HUES64 (cell line): ENCODE measurements at regions not wholly inside any gene's neighbourhood (a gene's known extent, or its start where the extent isn't known, plus 50 kb on each side); places are given as distances from the start of the nearest gene placed in this dataset.

Experiments
- H3K27ac ChIP-seq: 2 replicates; pipeline ENCODE4 v1.7.0; 2013; ENCODE audit warnings: low read depth, low read length, inconsistent platforms
- H3K27me3 ChIP-seq: 2 replicates; pipeline ENCODE4 v1.6.1; 2013; ENCODE audit warnings: mild to moderate bottlenecking, low read length; ENCODE audit not compliant: insufficient read depth
- H3K36me3 ChIP-seq: 2 replicates; pipeline ENCODE4 v1.6.1; 2013; ENCODE audit warnings: mild to moderate bottlenecking, low read length; ENCODE audit not compliant: insufficient read depth
- H3K4me1 ChIP-seq: 2 replicates; pipeline ENCODE4 v1.6.1; 2013; ENCODE audit warnings: mild to moderate bottlenecking, low read length, moderate library complexity; ENCODE audit not compliant: insufficient read depth
- H3K4me3 ChIP-seq: 2 replicates; pipeline ENCODE4 v1.5.1; 2013; ENCODE audit warnings: mild to moderate bottlenecking, low read length, moderate library complexity
- H3K9ac ChIP-seq: 2 replicates; pipeline ENCODE4 v1.6.1; 2013; ENCODE audit warnings: mild to moderate bottlenecking, low read depth, low read length
- H3K9me3 ChIP-seq: 2 replicates; pipeline ENCODE4 v1.6.1; 2013; ENCODE audit warnings: low read depth, low read length; ENCODE audit not compliant: insufficient read depth
- whole genome bisulfite sequencing: fragments of 150-250, 120-280 bp; methylation state at CpG from one replicate; pipeline ENCODE4 v1.1.7; 2013; ENCODE audit warnings: missing lambda C conversion rate; 5-methylcytosine and 5-hydroxymethylcytosine counted together

GRCh38 chr3:110059431-110059830 is 722.1 kb upstream of the DPPA4 start:
- H3K9ac ChIP-seq: no peak overlapping the region
- H3K4me3 ChIP-seq: no peak overlapping the region
- H3K27ac ChIP-seq: no peak overlapping the region
- no peaks in the 10 kb centered on the region for H3K27me3 ChIP-seq
- H3K4me1 ChIP-seq: no peaks in the 10 kb centered on the region
- H3K9me3 ChIP-seq: no peaks in the 10 kb centered on the region
- no CpG with 5 or more reads among the region's 1 CpG for WGBS
- no peaks in the 10 kb centered on the region for H3K36me3 ChIP-seq

- Histone ChIP-seq H3K27ac (no peak overlapping the region), H3K9me3 (no peaks in the 10 kb centered on the region), H3K36me3 (no peaks in the 10 kb centered on the region), H3K9ac (no peak overlapping the region), H3K27me3 (no peaks in the 10 kb centered on the region), H3K4me1 (no peaks in the 10 kb centered on the region), H3K4me3 (no peak overlapping the region)
These were observed 725.4 kb upstream of the DPPA4 start for GRCh38 chr3:110062716-110063115.

GRCh38 chr3:110063178-110063577 is 725.8 kb upstream of the DPPA4 start:
- Histone ChIP-seq H3K27ac (no peak overlapping the region), H3K9ac (no peak overlapping the region), H3K36me3 (no peaks in the 10 kb centered on the region), H3K4me1 (no peaks in the 10 kb centered on the region), H3K4me3 (no peak overlapping the region), H3K27me3 (no peaks in the 10 kb centered on the region), H3K9me3 (no peaks in the 10 kb centered on the region)
- no CpG with 5 or more reads among the region's 1 CpG for WGBS

GRCh38 chr3:110066206-110066605 is 728.9 kb upstream of the DPPA4 start:
- WGBS: 100% methylated on average over 1 of the region's 3 CpGs
- H3K4me1 ChIP-seq: no peaks in the 10 kb centered on the region
- H3K9ac ChIP-seq: no peak overlapping the region
- H3K27me3 ChIP-seq: no peaks in the 10 kb centered on the region
- H3K9me3 ChIP-seq: no peaks in the 10 kb centered on the region
- H3K36me3 ChIP-seq: no peaks in the 10 kb centered on the region
- no peak overlapping the region for H3K4me3 ChIP-seq
- no peak overlapping the region for H3K27ac ChIP-seq

GRCh38 chr3:110067527-110067926 is 730.2 kb upstream of the DPPA4 start:
- no peak overlapping the region for H3K9ac ChIP-seq
- H3K27me3 ChIP-seq: no peaks in the 10 kb centered on the region
- no peaks in the 10 kb centered on the region for H3K36me3 ChIP-seq
- no peak overlapping the region for H3K27ac ChIP-seq
- H3K4me1 ChIP-seq: no peaks in the 10 kb centered on the region
- H3K4me3 ChIP-seq: no peak overlapping the region
- WGBS: 100% methylated on average over 1 of the region's 1 CpG
- H3K9me3 ChIP-seq: peaks cover 11% of the 10 kb centered on the region

- Histone ChIP-seq H3K4me1 (no peaks in the 10 kb centered on the region), H3K36me3 (no peaks in the 10 kb centered on the region), H3K27me3 (no peaks in the 10 kb centered on the region), H3K4me3 (no peak overlapping the region), H3K9ac (no peak overlapping the region), H3K9me3 (peaks cover 22% of the 10 kb centered on the region), H3K27ac (no peak overlapping the region)
- WGBS: 80% methylated on average over 2 of the region's 2 CpGs
These were observed 732.4 kb upstream of the DPPA4 start for GRCh38 chr3:110069761-110070160.

GRCh38 chr3:110070161-110070916 is 733.0 kb upstream of the DPPA4 start:
- Histone ChIP-seq H3K36me3 (no peaks in the 10 kb centered on the region), H3K27ac (no peak overlapping the region), H3K4me1 (no peaks in the 10 kb centered on the region), H3K4me3 (no peak overlapping the region), H3K9me3 (peaks cover 22% of the 10 kb centered on the region), H3K9ac (no peak overlapping the region), H3K27me3 (no peaks in the 10 kb centered on the region)
- 95% methylated on average over 2 of the region's 2 CpGs for WGBS

GRCh38 chr3:110074095-110074494 is 736.7 kb upstream of the DPPA4 start:
- Histone ChIP-seq H3K36me3 (no peaks in the 10 kb centered on the region), H3K9ac (no peak overlapping the region), H3K27ac (no peak overlapping the region), H3K27me3 (no peaks in the 10 kb centered on the region), H3K9me3 (peaks cover 22% of the 10 kb centered on the region), H3K4me3 (no peak overlapping the region), H3K4me1 (no peaks in the 10 kb centered on the region)
- 95% methylated on average over 3 of the region's 3 CpGs for WGBS

- WGBS: 96% methylated on average over 1 of the region's 1 CpG
These were observed 739.7 kb upstream of the DPPA4 start for GRCh38 chr3:110077093-110077492.

GRCh38 chr3:110093411-110093810 is 756.1 kb upstream of the DPPA4 start:
- H3K27ac ChIP-seq: no peak overlapping the region
- H3K9me3 ChIP-seq: peaks cover 22% of the 10 kb centered on the region
- no peak overlapping the region for H3K9ac ChIP-seq
- no peaks in the 10 kb centered on the region for H3K4me1 ChIP-seq
- H3K36me3 ChIP-seq: no peaks in the 10 kb centered on the region
- H3K4me3 ChIP-seq: no peak overlapping the region
- no peaks in the 10 kb centered on the region for H3K27me3 ChIP-seq

More at GRCh38 chr3:110077093-110077492, 739.7 kb upstream of the DPPA4 start:
- Histone ChIP-seq H3K4me1 (no peaks in the 10 kb centered on the region), H3K9me3 (peaks cover 15% of the 10 kb centered on the region), H3K4me3 (no peak overlapping the region), H3K9ac (no peak overlapping the region), H3K36me3 (no peaks in the 10 kb centered on the region), H3K27me3 (no peaks in the 10 kb centered on the region), H3K27ac (no peak overlapping the region)

- H3K27me3 ChIP-seq: no peaks in the 10 kb centered on the region
- H3K9me3 ChIP-seq: peaks cover 22% of the 10 kb centered on the region
- no peak overlapping the region for H3K9ac ChIP-seq
- H3K4me1 ChIP-seq: no peaks in the 10 kb centered on the region
- no peak overlapping the region for H3K4me3 ChIP-seq
- no peak overlapping the region for H3K27ac ChIP-seq
- H3K36me3 ChIP-seq: no peaks in the 10 kb centered on the region
These were observed 756.6 kb upstream of the DPPA4 start for GRCh38 chr3:110093812-110094401.
